Suprapubic skin (tissue), 4 donors: ENCODE measurements at regions not wholly inside any gene's neighbourhood (a gene's known extent, or its start where the extent isn't known, plus 50 kb on each side); places are given as distances from the start of the nearest gene placed in this dataset.

Experiments used
- DNase-seq, 2 donors: peaks; one replicate each; pipeline ENCODE4 v3.0.0-alpha.2; 2019; ENCODE audit warnings: low spot score in 2 of 2
- H3K27ac ChIP-seq: fragments of 200-600 bp; sonication (generic); one replicate; pipeline ENCODE4 v1.5.1; 2019
- H3K27me3 ChIP-seq: fragments of 200-600 bp; sonication (generic); one replicate; pipeline ENCODE4 v1.5.1; 2019
- H3K36me3 ChIP-seq: fragments of 200-600 bp; sonication (generic); one replicate; pipeline ENCODE4 v1.5.1; 2019
- H3K4me1 ChIP-seq: fragments of 200-600 bp; sonication (generic); one replicate; pipeline ENCODE4 v1.5.1; 2019
- H3K4me3 ChIP-seq: fragments of 200-600 bp; sonication (generic); one replicate; pipeline ENCODE4 v1.5.1; 2019; ENCODE audit warnings: mild to moderate bottlenecking
- H3K9me3 ChIP-seq: fragments of 200-600 bp; sonication (generic); one replicate; pipeline ENCODE4 v1.5.1; 2019
- CTCF ChIP-seq, 2 donors: fragments of 200-600 bp in 1 of 2; fragments of 450-650 bp in 1 of 2; sonication (generic) in 1 of 2; IDR thresholded peaks; one replicate each; pipeline ENCODE4 v1.5.1; 2016 to 2019; ENCODE audit warnings: antibody characterized with exemption in 2 of 2, mild to moderate bottlenecking in 1 of 2, moderate library complexity in 1 of 2
- EP300 ChIP-seq: sonication (generic); formaldehyde crosslinking; IDR thresholded peaks from one replicate; pipeline ENCODE4 v1.6.1; 2017; ENCODE audit warnings: antibody characterized with exemption
- POLR2A ChIP-seq, 2 donors: fragments of 450-650 bp; IDR thresholded peaks; one replicate each; pipeline ENCODE4 v1.6.1; 2017; ENCODE audit warnings: antibody characterized with exemption in 2 of 2, mild to moderate bottlenecking in 2 of 2, moderate library complexity in 2 of 2
- POLR2AphosphoS5 ChIP-seq, 3 donors: sonication (generic); formaldehyde crosslinking; IDR thresholded peaks; one replicate each; pipeline ENCODE4 v1.6.1; 2017; ENCODE audit warnings: antibody characterized with exemption in 3 of 3
- WGBS: methylation state at CpG from one replicate; pipeline ENCODE4 v1.1.5; 2018; 5-methylcytosine and 5-hydroxymethylcytosine counted together

- no peak for TF ChIP-seq POLR2A (IDR thresholded peaks at IDR 0.05)
- TF ChIP-seq EP300 = no peak
- TF ChIP-seq POLR2AphosphoS5 (IDR thresholded peaks at IDR 0.05) = no peak
- Histone ChIP-seq H3K9me3 (peaks cover 3% of the 10 kb centered on the region), H3K4me3 (no peak overlapping the region), H3K4me1 (no peaks in the 10 kb centered on the region), H3K27me3 (no peaks in the 10 kb centered on the region), H3K27ac (no peak overlapping the region), H3K36me3 (no peaks in the 10 kb centered on the region)
- DNase-seq = no peak
Observed at GRCh38 chr2:168375195-168375798, 80.8 kb upstream of the CERS6 start.

GRCh38 chr2:168378960-168379669, 77.0 kb upstream of the CERS6 start:
- DNase-seq = no peak

GRCh38 chr2:168380500-168380899, 75.6 kb upstream of the CERS6 start:
- Histone ChIP-seq H3K9me3 (peaks cover 3% of the 10 kb centered on the region), H3K27me3 (no peaks in the 10 kb centered on the region), H3K27ac (no peak overlapping the region), H3K4me3 (no peak overlapping the region), H3K4me1 (no peaks in the 10 kb centered on the region), H3K36me3 (no peaks in the 10 kb centered on the region)
- WGBS = 95% methylated on average over 3 of the region's 3 CpGs
- TF ChIP-seq EP300 (no peak), CTCF (IDR thresholded peaks at IDR 0.05) (no peak), POLR2AphosphoS5 (IDR thresholded peaks at IDR 0.05) (no peak), POLR2A (IDR thresholded peaks at IDR 0.05) (no peak)
- DNase-seq = no peak

More at GRCh38 chr2:168378960-168379669, 77.0 kb upstream of the CERS6 start:
- Histone ChIP-seq H3K9me3 (peaks cover 3% of the 10 kb centered on the region), H3K4me3 (no peak overlapping the region), H3K27me3 (no peaks in the 10 kb centered on the region), H3K27ac (no peak overlapping the region), H3K36me3 (no peaks in the 10 kb centered on the region), H3K4me1 (no peaks in the 10 kb centered on the region)
- WGBS = 94% methylated on average over 7 of the region's 7 CpGs
- TF ChIP-seq POLR2A (IDR thresholded peaks at IDR 0.05) (no peak), CTCF (IDR thresholded peaks at IDR 0.05) (no peak), POLR2AphosphoS5 (IDR thresholded peaks at IDR 0.05) (no peak), EP300 (no peak)

- no peak overlapping the region for H3K4me3 ChIP-seq
- H3K36me3 ChIP-seq = no peaks in the 10 kb centered on the region
- DNase-seq = no peak
- H3K4me1 ChIP-seq = no peaks in the 10 kb centered on the region
- no peaks in the 10 kb centered on the region for H3K27me3 ChIP-seq
- 37% methylated on average over 2 of the region's 2 CpGs for WGBS
- H3K27ac ChIP-seq = no peak overlapping the region
- no peaks in the 10 kb centered on the region for H3K9me3 ChIP-seq
- TF ChIP-seq POLR2AphosphoS5 (IDR thresholded peaks at IDR 0.05) = no peak
- no peak for TF ChIP-seq EP300
- no peak for TF ChIP-seq CTCF (IDR thresholded peaks at IDR 0.05)
- TF ChIP-seq POLR2A (IDR thresholded peaks at IDR 0.05) = no peak
Observed at GRCh38 chr2:168392024-168392423, 64.0 kb upstream of the CERS6 start.

- no peak overlapping the region for H3K4me3 ChIP-seq
- H3K36me3 ChIP-seq = no peaks in the 10 kb centered on the region
- no peak overlapping the region for H3K27ac ChIP-seq
- DNase-seq = no peak
- TF ChIP-seq POLR2AphosphoS5 (IDR thresholded peaks at IDR 0.05) (no peak), POLR2A (IDR thresholded peaks at IDR 0.05) (no peak), EP300 (no peak), CTCF (IDR thresholded peaks at IDR 0.05) (no peak)
- no peaks in the 10 kb centered on the region for H3K27me3 ChIP-seq
- H3K4me1 ChIP-seq = no peaks in the 10 kb centered on the region
- no peaks in the 10 kb centered on the region for H3K9me3 ChIP-seq
- WGBS = over 99% methylated on average over 4 of the region's 4 CpGs
Observed at GRCh38 chr2:168392797-168393196, 63.3 kb upstream of the CERS6 start.
